Ovary (tissue), 7 donors: ENCODE measurements at regions not wholly inside any gene's neighbourhood (a gene's known extent, or its start where the extent isn't known, plus 50 kb on each side); places are given as distances from the start of the nearest gene placed in this dataset.

Experiments used
- DNase-seq, 5 donors: peaks; one replicate each; pipeline ENCODE4 v3.0.0-alpha.2; 2019 to 2020
- H3K27ac ChIP-seq, 2 donors: fragments of 200-600 bp; one replicate each; pipeline versions ENCODE4 v1.5.1 to v1.8.0; 2019 to 2022
- H3K27me3 ChIP-seq: fragments of 200-600 bp; one replicate; pipeline ENCODE4 v1.8.0; 2022
- H3K36me3 ChIP-seq: fragments of 200-600 bp; sonication (generic); one replicate; pipeline ENCODE4 v1.5.1; 2019
- H3K4me1 ChIP-seq: one replicate; pipeline ENCODE4 v1.8.1; 2013; ENCODE audit warnings: mild to moderate bottlenecking, moderate library complexity; ENCODE audit not compliant: insufficient read depth
- H3K4me3 ChIP-seq: fragments of 200-600 bp; sonication (generic); one replicate; pipeline ENCODE4 v1.5.1; 2017
- H3K9me3 ChIP-seq, 2 donors: fragments of 200-600 bp in 1 of 2; sonication (generic) in 1 of 2; one replicate each; pipeline versions ENCODE4 v1.5.1 to v1.8.1; 2013 to 2019; ENCODE audit warnings: mild to moderate bottlenecking in 1 of 2, moderate library complexity in 1 of 2
- CTCF ChIP-seq, 3 donors: fragments of 450-650 bp in 2 of 3; fragments of 200-600 bp in 1 of 3; IDR thresholded peaks; one replicate each; pipeline versions ENCODE4 v1.5.1 to v1.8.0; 2016 to 2022; ENCODE audit warnings: antibody characterized with exemption in 3 of 3, mild to moderate bottlenecking in 1 of 3
- EP300 ChIP-seq: sonication (generic); formaldehyde crosslinking; IDR thresholded peaks from one replicate; pipeline ENCODE4 v1.6.1; 2017; ENCODE audit warnings: antibody characterized with exemption
- POLR2A ChIP-seq: fragments of 450-650 bp; IDR thresholded peaks from one replicate; pipeline ENCODE4 v1.6.1; 2017; ENCODE audit warnings: antibody characterized with exemption, mild to moderate bottlenecking, moderate library complexity
- WGBS, 3 donors: extraction: QIAGEN DNeasy Blood & Tissue Kit in 1 of 3; methylation state at CpG; one replicate each; pipeline versions ENCODE4 v1.1.5 to v1.1.7; 2013 to 2017; 5-methylcytosine and 5-hydroxymethylcytosine counted together
- intact Hi-C, 4 donors: fragments of 100-400 bp; cut with DNase I; formaldehyde crosslinking; loops; one replicate each; pipeline versions ENCODE4 v1.11.0 to v1.15.1; 2022 to 2023
- donor health status: DM: no; HTN: no; CAD: no; lungs with moderate emphysema.
- donor health status: DM: no; HTN: no; CAD: no.
- donor health status: Bipolar disorder and iron deficiency.
- donor health status: DM: no; HTN: no; CAD: no.
- donor health status: DM: yes; HTN: yes; CAD: no.

- intact Hi-C loops: no loop called here
- no peak for DNase-seq
- Histone ChIP-seq H3K4me1 (no peaks in the 10 kb centered on the region), H3K4me3 (no peak overlapping the region), H3K36me3 (no peaks in the 10 kb centered on the region), H3K9me3 (no peaks in the 10 kb centered on the region), H3K27me3 (no peaks in the 10 kb centered on the region), H3K27ac (no peak overlapping the region)
- TF ChIP-seq EP300: no peak
- no peak for TF ChIP-seq POLR2A
- no peak for TF ChIP-seq CTCF (IDR thresholded peaks at IDR 0.05)
- 80 to 93% (median 82%) methylated on average over 1 of the region's 1 CpG for WGBS, 3 donors
Measured at GRCh38 chr2:5316001-5316490, 376.1 kb upstream of the SOX11 start.

GRCh38 chr2:5319493-5319892 is 372.7 kb upstream of the SOX11 start:
- Histone ChIP-seq H3K27ac (no peak overlapping the region), H3K4me3 (no peak overlapping the region)
- WGBS, 3 donors: 90 to 95% (median 95%) methylated on average over 1 of the region's 1 CpG

GRCh38 chr2:5322396-5322795 is 369.8 kb upstream of the SOX11 start:
- H3K27me3 ChIP-seq: no peaks in the 10 kb centered on the region
- H3K9me3 ChIP-seq: no peaks in the 10 kb centered on the region
- no peaks in the 10 kb centered on the region for H3K4me1 ChIP-seq
- H3K36me3 ChIP-seq: no peaks in the 10 kb centered on the region
- intact Hi-C loops: no loop called here
- no peak overlapping the region for H3K4me3 ChIP-seq
- no peak for DNase-seq
- H3K27ac ChIP-seq: no peak overlapping the region
- TF ChIP-seq POLR2A (no peak), CTCF (IDR thresholded peaks at IDR 0.05) (no peak), EP300 (no peak)
- WGBS, 3 donors: 22 to 34% (median 24%) methylated on average over 4 of the region's 4 CpGs

More at GRCh38 chr2:5319493-5319892, 372.7 kb upstream of the SOX11 start:
- intact Hi-C loops: no loop called here
- TF ChIP-seq CTCF (IDR thresholded peaks at IDR 0.05) (no peak), EP300 (no peak), POLR2A (no peak)
- no peaks in the 10 kb centered on the region for H3K27me3 ChIP-seq
- no peaks in the 10 kb centered on the region for H3K9me3 ChIP-seq
- no peak for DNase-seq
- H3K36me3 ChIP-seq: no peaks in the 10 kb centered on the region
- no peaks in the 10 kb centered on the region for H3K4me1 ChIP-seq

- H3K4me1 ChIP-seq: no peaks in the 10 kb centered on the region
- H3K27me3 ChIP-seq: no peaks in the 10 kb centered on the region
- H3K27ac ChIP-seq: no peak overlapping the region
- intact Hi-C loops: no loop called here
- no peaks in the 10 kb centered on the region for H3K36me3 ChIP-seq
- DNase-seq: no peak
- H3K4me3 ChIP-seq: no peak overlapping the region
- H3K9me3 ChIP-seq: no peaks in the 10 kb centered on the region
- TF ChIP-seq EP300 (no peak), POLR2A (no peak), CTCF (IDR thresholded peaks at IDR 0.05) (no peak)
- 92 to 95% (median 92%) methylated on average over 23 of the region's 23 CpGs for WGBS, 3 donors
Measured at GRCh38 chr2:5325523-5325922, 366.7 kb upstream of the SOX11 start.

- intact Hi-C loops: no loop called here
- H3K27me3 ChIP-seq: no peaks in the 10 kb centered on the region
- no peak for DNase-seq
- H3K9me3 ChIP-seq: no peaks in the 10 kb centered on the region
- 68 to 73% (median 73%) methylated on average over 5 of the region's 5 CpGs for WGBS, 3 donors
- no peaks in the 10 kb centered on the region for H3K36me3 ChIP-seq
- no peak overlapping the region for H3K4me3 ChIP-seq
- H3K4me1 ChIP-seq: no peaks in the 10 kb centered on the region
- TF ChIP-seq POLR2A: no peak
- TF ChIP-seq EP300: no peak
- no peak for TF ChIP-seq CTCF (IDR thresholded peaks at IDR 0.05)
- no peak overlapping the region for H3K27ac ChIP-seq
Measured at GRCh38 chr2:5328826-5329225, 363.4 kb upstream of the SOX11 start.
